A673 (cell line): ENCODE measurements at regions not wholly inside any gene's neighbourhood (a gene's known extent, or its start where the extent isn't known, plus 50 kb on each side); places are given as distances from the start of the nearest gene placed in this dataset.

Experiments used
- BruUV-seq: library from RNA; stranded (reverse); fragments of 400-500 nt; replicated peaks from 2 replicates; lab custom pipeline; 2021; lab: Mats Ljungman, UMichigan
- CTCF ChIA-PET: fragments of 300-600 bp; sonication (Branson Sonifier 250); formaldehyde crosslinking; loops from one replicate; lab custom pipeline; 2022; ENCODE audit warnings: antibody characterized with exemption; lab: Charles Lee
- POLR2A ChIA-PET: fragments of 300-600 bp; sonication (Branson Sonifier 250); formaldehyde crosslinking; loops from one replicate; lab custom pipeline; 2022; ENCODE audit warnings: antibody characterized with exemption; ENCODE audit not compliant: low non-redundant PET; lab: Charles Lee
- DNase-seq: peaks from one replicate; pipeline ENCODE4 v3.0.0-alpha.2; 2015; ENCODE audit warnings: low spot score
- H3K27ac ChIP-seq: fragments of 200-600 bp; sonication (generic); 2 replicates; pipeline ENCODE4 v1.5.1; 2016; ENCODE audit warnings: mixed run types, low read depth, mild to moderate bottlenecking, mixed read lengths, antibody characterized with exemption, low read length; ENCODE audit not compliant: poor library complexity, severe bottlenecking
- H3K27me3 ChIP-seq: fragments of 200-600 bp; sonication (generic); replicated peaks from 2 replicates; pipeline ENCODE4 v1.6.1; 2017; ENCODE audit warnings: mixed run types, low read depth, mild to moderate bottlenecking, mixed read lengths, antibody characterized with exemption, low read length; ENCODE audit not compliant: insufficient read depth, poor library complexity
- H3K36me3 ChIP-seq: fragments of 200-600 bp; sonication (generic); 2 replicates; pipeline ENCODE4 v1.6.1; 2016; ENCODE audit warnings: mixed run types, mild to moderate bottlenecking, mixed read lengths, antibody characterized with exemption, low read length; ENCODE audit not compliant: insufficient read depth, poor library complexity, severe bottlenecking
- H3K4me1 ChIP-seq: fragments of 200-600 bp; sonication (generic); 2 replicates; pipeline ENCODE4 v1.6.1; 2017; ENCODE audit warnings: mixed run types, mild to moderate bottlenecking, mixed read lengths, antibody characterized with exemption, low read length; ENCODE audit not compliant: insufficient read depth, poor library complexity, severe bottlenecking
- H3K4me3 ChIP-seq: fragments of 200-600 bp; sonication (generic); 2 replicates; pipeline ENCODE4 v1.5.1; 2016; ENCODE audit warnings: low read depth, mixed run types, mild to moderate bottlenecking, mixed read lengths, low read length; ENCODE audit not compliant: poor library complexity, severe bottlenecking
- H3K9me3 ChIP-seq: fragments of 200-600 bp; sonication (generic); 2 replicates; pipeline ENCODE4 v1.6.1; 2016; ENCODE audit warnings: mixed run types, low read depth, mild to moderate bottlenecking, mixed read lengths, antibody characterized with exemption, low read length; ENCODE audit not compliant: poor library complexity, severe bottlenecking
- EZH2 ChIP-seq: fragments of 200-600 bp; sonication (generic); IDR thresholded peaks from 2 replicates; pipeline ENCODE4 v1.6.1; 2017; ENCODE audit warnings: borderline replicate concordance, low read depth, mild to moderate bottlenecking, mixed read lengths, antibody characterized with exemption, low read length; ENCODE audit not compliant: poor library complexity, severe bottlenecking
- intact Hi-C: fragments of 100-400 bp; cut with micrococcal nuclease; formaldehyde crosslinking; loops from one replicate; pipeline ENCODE4 v1.10.0; 2022; ENCODE audit not compliant: unreplicated experiment
- TF ChIP-seq, protein P1 (sequence below): fragments of 300-800, 200-600 bp; sonication (generic); conservative IDR thresholded peaks from 2 replicates; pipeline ENCODE4 v1.5.1; 2017; ENCODE audit warnings: low read depth, mild to moderate bottlenecking, antibody characterized with exemption, low read length, moderate library complexity, mixed read lengths

DNA sequence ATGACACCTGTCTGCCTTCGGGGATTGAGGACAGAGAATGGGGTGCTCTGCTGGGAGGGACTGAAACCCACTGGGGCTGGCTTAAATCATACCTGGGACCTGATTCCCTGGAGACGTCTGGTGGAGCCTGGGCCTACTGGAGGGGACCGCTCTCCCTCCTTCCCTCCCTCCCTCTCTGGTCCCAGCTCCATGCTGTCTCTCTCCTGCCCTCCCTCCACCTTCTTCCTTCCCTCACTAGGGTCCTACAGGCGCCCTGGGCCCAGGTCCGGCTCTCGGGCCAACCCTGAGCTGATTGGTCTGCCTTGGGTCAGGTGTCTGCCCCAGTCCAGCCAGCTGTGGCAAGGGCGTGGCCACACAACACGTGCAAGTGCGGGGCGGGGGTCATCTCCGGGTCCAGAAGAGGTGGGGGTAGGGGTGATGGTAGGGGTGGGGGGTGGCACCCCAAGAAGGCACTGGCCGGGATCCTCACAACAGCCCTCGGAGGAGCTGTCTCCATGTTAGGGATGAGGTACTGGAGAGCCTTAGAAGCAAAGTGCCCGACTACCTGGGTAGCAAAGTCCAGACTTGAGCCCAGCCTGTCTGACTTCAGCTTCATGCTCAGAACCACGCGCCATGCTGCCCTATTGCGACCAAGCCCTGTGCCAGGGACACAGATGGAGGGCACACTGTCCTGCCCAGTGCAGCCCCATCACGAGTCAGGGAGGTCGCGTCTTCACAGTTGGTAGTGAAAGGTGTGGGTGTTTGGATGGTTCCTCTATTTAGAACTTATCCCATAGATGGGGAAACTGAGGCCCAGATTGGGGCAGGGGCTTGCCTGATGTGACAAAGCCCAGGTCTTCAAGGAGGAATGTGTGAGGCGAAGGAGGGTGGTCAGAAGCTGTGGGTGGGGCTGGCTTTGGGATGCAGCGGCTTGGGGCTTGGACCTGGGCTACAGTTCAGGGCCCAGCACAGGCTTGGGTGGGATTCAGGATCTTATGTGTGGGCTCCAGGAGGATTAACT, 574.1 kb downstream of the PTPRU start:
- intact Hi-C loops = no loop called here
- Histone ChIP-seq H3K9me3 (no peaks in the 10 kb centered on the region), H3K36me3 (no peaks in the 10 kb centered on the region), H3K4me3 (no peak overlapping the region), H3K4me1 (peaks cover 4% of the 10 kb centered on the region), H3K27ac (no peak overlapping the region), H3K27me3 (peaks cover 2% of the 10 kb centered on the region)
- TF ChIP-seq, protein P1, sequence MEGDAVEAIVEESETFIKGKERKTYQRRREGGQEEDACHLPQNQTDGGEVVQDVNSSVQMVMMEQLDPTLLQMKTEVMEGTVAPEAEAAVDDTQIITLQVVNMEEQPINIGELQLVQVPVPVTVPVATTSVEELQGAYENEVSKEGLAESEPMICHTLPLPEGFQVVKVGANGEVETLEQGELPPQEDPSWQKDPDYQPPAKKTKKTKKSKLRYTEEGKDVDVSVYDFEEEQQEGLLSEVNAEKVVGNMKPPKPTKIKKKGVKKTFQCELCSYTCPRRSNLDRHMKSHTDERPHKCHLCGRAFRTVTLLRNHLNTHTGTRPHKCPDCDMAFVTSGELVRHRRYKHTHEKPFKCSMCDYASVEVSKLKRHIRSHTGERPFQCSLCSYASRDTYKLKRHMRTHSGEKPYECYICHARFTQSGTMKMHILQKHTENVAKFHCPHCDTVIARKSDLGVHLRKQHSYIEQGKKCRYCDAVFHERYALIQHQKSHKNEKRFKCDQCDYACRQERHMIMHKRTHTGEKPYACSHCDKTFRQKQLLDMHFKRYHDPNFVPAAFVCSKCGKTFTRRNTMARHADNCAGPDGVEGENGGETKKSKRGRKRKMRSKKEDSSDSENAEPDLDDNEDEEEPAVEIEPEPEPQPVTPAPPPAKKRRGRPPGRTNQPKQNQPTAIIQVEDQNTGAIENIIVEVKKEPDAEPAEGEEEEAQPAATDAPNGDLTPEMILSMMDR = no peak
- no peak for TF ChIP-seq EZH2
- CTCF ChIA-PET = no interaction called here
- no TSS peak for BruUV-seq
- POLR2A ChIA-PET = no interaction called here
- DNase-seq = no peak

DNA sequence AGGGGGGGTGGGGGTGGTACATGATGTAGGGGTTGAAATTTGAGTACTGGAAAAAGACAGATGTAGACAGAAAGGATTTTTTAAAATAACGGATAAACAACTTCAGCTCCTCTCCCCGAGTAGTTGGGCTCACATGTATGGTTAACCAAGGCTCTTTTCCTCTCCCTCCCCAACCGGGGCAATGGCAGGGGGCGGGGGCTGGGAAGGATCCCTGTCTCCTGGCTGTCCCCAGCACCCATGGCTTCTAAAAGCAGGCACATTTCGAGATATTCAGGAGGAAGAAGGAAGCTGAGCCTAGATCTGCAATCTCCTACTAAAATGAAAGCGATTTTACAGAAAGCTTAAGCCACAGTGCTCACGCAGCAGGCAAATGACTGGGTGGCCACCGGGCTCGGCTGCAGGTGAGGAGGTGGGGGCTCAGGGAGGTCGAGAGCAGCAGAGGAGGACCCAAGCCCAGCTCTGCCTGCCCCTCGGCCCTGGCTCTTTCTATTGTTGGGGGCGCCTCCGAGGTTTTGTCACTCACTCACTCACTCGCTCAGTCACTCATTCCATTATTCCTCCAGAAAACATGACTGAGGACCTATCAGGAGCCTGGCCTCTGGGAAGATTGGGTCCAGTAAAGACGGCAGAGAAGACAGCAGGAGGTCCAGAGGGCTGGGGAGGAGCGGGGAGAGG, 573.3 kb downstream of the PTPRU start:
- POLR2A ChIA-PET = no interaction called here
- BruUV-seq = no TSS peak
- no peak overlapping the region for H3K27ac ChIP-seq
- H3K36me3 ChIP-seq = no peaks in the 10 kb centered on the region
- peaks cover 11% of the 10 kb centered on the region for H3K4me1 ChIP-seq
- H3K4me3 ChIP-seq = no peak overlapping the region
- no peak for TF ChIP-seq EZH2
- TF ChIP-seq, protein P1 = no peak
- H3K27me3 ChIP-seq = no peaks in the 10 kb centered on the region
- H3K9me3 ChIP-seq = no peaks in the 10 kb centered on the region
- CTCF ChIA-PET = interaction anchor here (0.7 kb wide), 1 partner anchor 531 kb away, joined by 6 read pairs; no protein-coding TSS in a partner anchor
- intact Hi-C loops = no loop called here
- no peak for DNase-seq

DNA sequence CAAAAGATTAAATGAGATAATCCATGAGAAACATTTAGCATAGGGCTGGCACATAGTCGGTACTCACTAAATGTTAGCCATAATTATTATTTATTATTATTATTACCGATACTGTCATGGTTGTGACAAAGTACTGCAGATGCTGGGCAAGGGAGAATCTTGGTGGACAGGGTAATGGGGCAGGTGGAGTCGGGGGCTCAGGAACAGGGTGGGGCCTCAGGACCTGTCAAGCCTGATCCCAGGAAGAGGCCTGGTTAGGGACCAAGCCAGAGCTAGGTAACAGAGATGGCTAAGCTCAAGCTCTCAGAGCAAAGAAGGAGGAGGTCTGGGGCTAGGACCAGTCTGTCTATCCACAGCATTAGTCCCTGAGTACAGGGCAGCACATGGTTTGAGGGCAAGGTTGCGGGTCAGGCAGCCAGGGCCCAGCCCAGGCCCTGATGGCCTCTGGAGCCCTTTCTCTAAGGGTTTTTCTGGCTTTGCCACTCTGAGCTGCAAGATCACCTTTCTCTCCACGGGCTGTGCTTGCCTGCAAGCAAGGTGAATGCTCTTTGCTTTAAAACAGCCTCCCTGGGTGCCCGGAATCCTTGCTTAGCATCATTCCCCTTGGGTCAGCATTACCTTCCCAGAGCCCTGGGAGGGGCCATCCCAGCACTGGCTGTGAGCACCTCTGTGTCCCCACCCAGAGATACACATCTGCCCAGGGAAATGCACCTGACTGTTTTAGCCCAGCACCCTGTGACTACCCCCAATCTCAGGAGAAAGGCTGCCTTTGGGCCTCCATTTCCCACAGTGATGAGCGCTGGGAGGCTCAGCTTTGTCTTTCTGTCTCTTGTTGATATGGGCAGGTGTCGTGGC, 572.0 kb downstream of the PTPRU start:
- Histone ChIP-seq H3K9me3 (no peaks in the 10 kb centered on the region), H3K36me3 (no peaks in the 10 kb centered on the region), H3K4me1 (peaks cover 20% of the 10 kb centered on the region), H3K27me3 (no peaks in the 10 kb centered on the region), H3K27ac (no peak overlapping the region), H3K4me3 (no peak overlapping the region)
- intact Hi-C loops = no loop called here
- no peak for TF ChIP-seq EZH2
- TF ChIP-seq, protein P1 = no peak
- DNase-seq = no peak
- no TSS peak for BruUV-seq
- CTCF ChIA-PET = interaction anchor here (0.7 kb wide), 1 partner anchor 533 kb away, joined by 6 read pairs; no protein-coding TSS in a partner anchor
- POLR2A ChIA-PET = no interaction called here
